ENCODE measurements at regions not wholly inside any gene's neighbourhood (a gene's known extent, or its start where the extent isn't known, plus 50 kb on each side); places are given as distances from the start of the nearest gene placed in this dataset.

- H3K4me1 ChIP-seq (ENCODE audit: insufficient read depth, low read length) = no peaks in the 10 kb centered on the region
- H3K9me3 ChIP-seq (ENCODE audit: low read length) = no peaks in the 10 kb centered on the region
- no peak overlapping the region for H3K4me3 ChIP-seq (ENCODE audit: low read length)
- no peaks in the 10 kb centered on the region for H3K36me3 ChIP-seq (ENCODE audit: insufficient read depth, low read length)
- H3K27me3 ChIP-seq (ENCODE audit: insufficient read depth, low read length) = no peaks in the 10 kb centered on the region
- no peak overlapping the region for H2AFZ ChIP-seq (ENCODE audit: low read depth, low read length)
These were observed 96.9 kb upstream of the KCNJ16 start for GRCh38 chr17:69978056-69978646.

- Histone ChIP-seq H3K27me3 (ENCODE audit: insufficient read depth, low read length) (no peaks in the 10 kb centered on the region), H3K9me3 (ENCODE audit: low read length) (no peaks in the 10 kb centered on the region), H3K36me3 (ENCODE audit: insufficient read depth, low read length) (no peaks in the 10 kb centered on the region), H2AFZ (ENCODE audit: low read depth, low read length) (no peak overlapping the region), H3K4me3 (ENCODE audit: low read length) (no peak overlapping the region), H3K4me1 (ENCODE audit: insufficient read depth, low read length) (no peaks in the 10 kb centered on the region)
These were observed 93.6 kb upstream of the KCNJ16 start for GRCh38 chr17:69981441-69981840.

GRCh38 chr17:69995476-69995875, 79.5 kb upstream of the KCNJ16 start:
- Histone ChIP-seq H3K9me3 (ENCODE audit: low read length) (peaks cover 3% of the 10 kb centered on the region), H2AFZ (ENCODE audit: low read depth, low read length) (no peak overlapping the region), H3K4me1 (ENCODE audit: insufficient read depth, low read length) (peaks cover 12% of the 10 kb centered on the region), H3K27me3 (ENCODE audit: insufficient read depth, low read length) (no peaks in the 10 kb centered on the region), H3K4me3 (ENCODE audit: low read length) (no peak overlapping the region), H3K36me3 (ENCODE audit: insufficient read depth, low read length) (no peaks in the 10 kb centered on the region)

GRCh38 chr17:69997332-69997731, 77.7 kb upstream of the KCNJ16 start:
- H2AFZ ChIP-seq (ENCODE audit: low read depth, low read length) = no peak overlapping the region

GRCh38 chr17:69999253-69999652, 75.8 kb upstream of the KCNJ16 start:
- Histone ChIP-seq H2AFZ (ENCODE audit: low read depth, low read length) (no peak overlapping the region), H3K4me1 (ENCODE audit: insufficient read depth, low read length) (no peaks in the 10 kb centered on the region), H3K4me3 (ENCODE audit: low read length) (no peak overlapping the region), H3K36me3 (ENCODE audit: insufficient read depth, low read length) (no peaks in the 10 kb centered on the region), H3K27me3 (ENCODE audit: insufficient read depth, low read length) (no peaks in the 10 kb centered on the region), H3K9me3 (ENCODE audit: low read length) (peaks cover 3% of the 10 kb centered on the region)

More at GRCh38 chr17:69997332-69997731, 77.7 kb upstream of the KCNJ16 start:
- no peaks in the 10 kb centered on the region for H3K27me3 ChIP-seq (ENCODE audit: insufficient read depth, low read length)
- no peak overlapping the region for H3K4me3 ChIP-seq (ENCODE audit: low read length)
- peaks cover 3% of the 10 kb centered on the region for H3K9me3 ChIP-seq (ENCODE audit: low read length)
- no peaks in the 10 kb centered on the region for H3K36me3 ChIP-seq (ENCODE audit: insufficient read depth, low read length)
- H3K4me1 ChIP-seq (ENCODE audit: insufficient read depth, low read length) = peaks cover 9% of the 10 kb centered on the region

- Histone ChIP-seq H3K36me3 (ENCODE audit: insufficient read depth, low read length) (no peaks in the 10 kb centered on the region), H3K9me3 (ENCODE audit: low read length) (no peaks in the 10 kb centered on the region), H3K4me1 (ENCODE audit: insufficient read depth, low read length) (peaks cover 4% of the 10 kb centered on the region), H3K4me3 (ENCODE audit: low read length) (no peak overlapping the region), H2AFZ (ENCODE audit: low read depth, low read length) (no peak overlapping the region), H3K27me3 (ENCODE audit: insufficient read depth, low read length) (no peaks in the 10 kb centered on the region)
These were observed 68.9 kb upstream of the KCNJ16 start for GRCh38 chr17:70006159-70006558.

GRCh38 chr17:70011750-70012149, 63.3 kb upstream of the KCNJ16 start:
- no peak overlapping the region for H3K4me3 ChIP-seq (ENCODE audit: low read length)

GRCh38 chr17:70013911-70014310, 61.1 kb upstream of the KCNJ16 start:
- Histone ChIP-seq H3K9me3 (ENCODE audit: low read length) (no peaks in the 10 kb centered on the region), H2AFZ (ENCODE audit: low read depth, low read length) (no peak overlapping the region), H3K4me1 (ENCODE audit: insufficient read depth, low read length) (peaks cover 12% of the 10 kb centered on the region), H3K27me3 (ENCODE audit: insufficient read depth, low read length) (no peaks in the 10 kb centered on the region), H3K4me3 (ENCODE audit: low read length) (no peak overlapping the region), H3K36me3 (ENCODE audit: insufficient read depth, low read length) (no peaks in the 10 kb centered on the region)

More at GRCh38 chr17:70011750-70012149, 63.3 kb upstream of the KCNJ16 start:
- H2AFZ ChIP-seq (ENCODE audit: low read depth, low read length) = no peak overlapping the region
- no peaks in the 10 kb centered on the region for H3K9me3 ChIP-seq (ENCODE audit: low read length)
- no peaks in the 10 kb centered on the region for H3K36me3 ChIP-seq (ENCODE audit: insufficient read depth, low read length)
- H3K27me3 ChIP-seq (ENCODE audit: insufficient read depth, low read length) = no peaks in the 10 kb centered on the region
- H3K4me1 ChIP-seq (ENCODE audit: insufficient read depth, low read length) = peaks cover 12% of the 10 kb centered on the region

GRCh38 chr17:70017112-70017511, 57.9 kb upstream of the KCNJ16 start:
- H3K4me3 ChIP-seq (ENCODE audit: low read length) = no peak overlapping the region
- H3K27me3 ChIP-seq (ENCODE audit: insufficient read depth, low read length) = no peaks in the 10 kb centered on the region
- no peaks in the 10 kb centered on the region for H3K36me3 ChIP-seq (ENCODE audit: insufficient read depth, low read length)
- H3K9me3 ChIP-seq (ENCODE audit: low read length) = no peaks in the 10 kb centered on the region
- H2AFZ ChIP-seq (ENCODE audit: low read depth, low read length) = no peak overlapping the region
- H3K4me1 ChIP-seq (ENCODE audit: insufficient read depth, low read length) = peaks cover 2% of the 10 kb centered on the region

GRCh38 chr17:70017941-70018340, 57.1 kb upstream of the KCNJ16 start:
- no peaks in the 10 kb centered on the region for H3K9me3 ChIP-seq (ENCODE audit: low read length)
- no peaks in the 10 kb centered on the region for H3K4me1 ChIP-seq (ENCODE audit: insufficient read depth, low read length)
- H3K4me3 ChIP-seq (ENCODE audit: low read length) = no peak overlapping the region
- H3K36me3 ChIP-seq (ENCODE audit: insufficient read depth, low read length) = no peaks in the 10 kb centered on the region
- no peak overlapping the region for H2AFZ ChIP-seq (ENCODE audit: low read depth, low read length)
- H3K27me3 ChIP-seq (ENCODE audit: insufficient read depth, low read length) = no peaks in the 10 kb centered on the region

GRCh38 chr17:70021726-70022125, 53.3 kb upstream of the KCNJ16 start:
- H3K9me3 ChIP-seq (ENCODE audit: low read length) = no peaks in the 10 kb centered on the region
- no peaks in the 10 kb centered on the region for H3K27me3 ChIP-seq (ENCODE audit: insufficient read depth, low read length)
- no peaks in the 10 kb centered on the region for H3K4me1 ChIP-seq (ENCODE audit: insufficient read depth, low read length)
- H2AFZ ChIP-seq (ENCODE audit: low read depth, low read length) = peak overlapping the region; percentile 20
- no peak overlapping the region for H3K4me3 ChIP-seq (ENCODE audit: low read length)
- H3K36me3 ChIP-seq (ENCODE audit: insufficient read depth, low read length) = no peaks in the 10 kb centered on the region

GRCh38 chr17:70022175-70022574, 52.9 kb upstream of the KCNJ16 start:
- Histone ChIP-seq H3K4me3 (ENCODE audit: low read length) (no peak overlapping the region), H3K9me3 (ENCODE audit: low read length) (no peaks in the 10 kb centered on the region), H3K27me3 (ENCODE audit: insufficient read depth, low read length) (no peaks in the 10 kb centered on the region), H2AFZ (ENCODE audit: low read depth, low read length) (no peak overlapping the region), H3K36me3 (ENCODE audit: insufficient read depth, low read length) (no peaks in the 10 kb centered on the region), H3K4me1 (ENCODE audit: insufficient read depth, low read length) (no peaks in the 10 kb centered on the region)

- Histone ChIP-seq H3K4me3 (ENCODE audit: low read length) (no peak overlapping the region), H3K9me3 (ENCODE audit: low read length) (no peaks in the 10 kb centered on the region), H2AFZ (ENCODE audit: low read depth, low read length) (no peak overlapping the region), H3K36me3 (ENCODE audit: insufficient read depth, low read length) (no peaks in the 10 kb centered on the region), H3K27me3 (ENCODE audit: insufficient read depth, low read length) (no peaks in the 10 kb centered on the region), H3K4me1 (ENCODE audit: insufficient read depth, low read length) (peaks cover 13% of the 10 kb centered on the region)
These were observed 50.8 kb upstream of the KCNJ16 start for GRCh38 chr17:70024253-70024652.
